DMS 273 (cell line): ENCODE measurements at regions not wholly inside any gene's neighbourhood (a gene's known extent, or its start where the extent isn't known, plus 50 kb on each side); places are given as distances from the start of the nearest gene placed in this dataset.
"Not testable (repeated sequence)": the region's sequence is repeated elsewhere in the genome, so short reads cannot be mapped to it uniquely, and the experiment has no call there.

Source experiments
- DNase-seq: peaks from one replicate; lab custom pipeline; 2025; ENCODE audit not compliant: unreplicated experiment; lab: John Stamatoyannopoulos, UW

- DNase-seq, result no peak
Observed at GRCh38 chr21:23951251-23951650, 1656.0 kb downstream of the MRPL39 start.

DNA sequence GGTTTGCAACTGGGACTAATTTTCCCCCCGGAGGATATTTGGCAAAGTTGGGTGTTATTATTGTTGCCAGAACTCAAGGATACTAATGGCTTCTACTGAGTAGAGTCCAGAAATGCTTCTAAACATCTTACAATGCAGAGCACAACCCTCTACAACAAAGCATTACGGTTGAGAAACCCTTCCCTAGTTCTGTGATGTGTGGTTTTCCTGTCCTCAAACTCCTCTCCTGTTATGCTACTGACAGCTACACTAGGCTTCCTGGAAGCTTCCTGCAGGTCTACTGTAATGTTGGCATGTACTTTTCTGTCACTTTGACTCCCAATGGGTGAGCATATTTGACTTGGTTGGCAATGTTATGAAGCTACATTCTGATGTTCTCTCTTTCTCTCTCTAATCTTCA is 1656.9 kb downstream of the MRPL39 start:
- DNase-seq, result no peak

DNA sequence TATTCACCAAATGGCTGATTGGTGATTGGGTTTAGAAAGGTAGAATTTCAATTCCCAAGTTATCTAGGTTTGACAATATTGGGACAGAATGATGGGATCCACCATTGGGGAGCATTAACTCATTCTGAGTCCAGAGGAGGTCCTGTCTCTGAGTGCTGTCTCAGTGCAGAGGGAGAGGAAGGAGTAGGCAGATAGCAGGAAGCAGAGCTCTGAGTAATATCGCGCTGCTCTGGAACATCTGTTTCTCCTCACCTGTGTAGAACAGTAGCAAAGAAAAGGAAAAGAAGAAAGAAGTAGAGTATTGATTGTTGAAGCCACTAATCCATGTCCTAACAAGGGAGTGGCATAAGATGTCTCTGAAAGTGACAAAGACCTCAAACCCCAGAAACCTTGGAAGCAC is 1657.8 kb downstream of the MRPL39 start:
- no peak for DNase-seq

DNA sequence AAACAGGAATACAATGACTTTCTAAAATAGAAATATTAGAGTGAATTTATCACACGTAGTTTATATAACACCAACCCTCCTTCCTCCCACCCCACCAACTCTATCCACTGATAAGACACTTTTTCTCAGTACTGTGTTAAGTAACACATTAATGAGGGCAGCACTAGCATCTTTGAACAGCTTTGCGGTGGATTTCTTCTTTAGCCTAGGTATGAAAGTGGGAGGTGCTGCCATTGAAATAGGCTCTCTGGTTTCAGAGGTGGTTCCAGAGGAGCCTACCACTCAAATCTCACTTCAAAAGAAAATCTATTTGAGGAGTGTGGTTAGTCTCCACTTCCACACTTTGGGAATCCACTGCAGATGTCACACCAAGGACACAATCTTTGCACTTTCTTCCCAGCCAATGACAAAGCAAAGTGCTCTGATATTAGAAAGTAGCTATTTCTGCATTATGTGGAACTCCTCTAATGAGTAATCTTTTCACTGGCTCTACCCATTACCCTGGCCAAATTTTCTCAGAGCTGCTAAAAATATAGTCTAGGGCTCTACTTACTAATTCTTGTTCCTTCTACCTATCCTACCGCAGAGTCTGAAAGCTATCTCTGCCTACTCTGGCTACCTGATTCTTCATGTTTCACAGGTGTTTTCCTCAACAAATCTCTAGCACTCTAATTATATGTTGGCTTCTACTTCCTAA is 1667.8 kb downstream of the MRPL39 start:
- no peak for DNase-seq

DNA sequence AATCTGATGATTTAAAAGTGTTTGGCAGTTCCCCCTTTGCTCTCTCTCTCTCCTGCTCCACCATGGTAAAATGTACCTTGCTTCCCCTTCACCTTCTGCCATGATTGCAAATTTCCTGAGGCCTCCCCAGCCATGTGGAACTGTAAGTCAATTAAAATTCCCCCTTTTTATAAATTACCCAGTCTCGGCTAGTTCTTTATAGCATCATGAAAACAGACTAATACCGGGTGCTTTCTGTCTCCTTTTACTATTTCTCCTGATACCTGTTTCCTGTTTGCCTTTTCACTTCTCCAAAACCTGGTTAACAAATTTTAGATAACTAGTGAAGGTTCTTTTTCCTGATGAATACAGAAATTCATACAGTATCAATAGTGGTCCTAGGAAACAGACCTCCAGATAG is 1670.3 kb downstream of the MRPL39 start:
- no peak for DNase-seq

- peak; percentile 30 for DNase-seq
Observed at GRCh38 chr21:23936224-23936623, 1671.1 kb downstream of the MRPL39 start.

DNA sequence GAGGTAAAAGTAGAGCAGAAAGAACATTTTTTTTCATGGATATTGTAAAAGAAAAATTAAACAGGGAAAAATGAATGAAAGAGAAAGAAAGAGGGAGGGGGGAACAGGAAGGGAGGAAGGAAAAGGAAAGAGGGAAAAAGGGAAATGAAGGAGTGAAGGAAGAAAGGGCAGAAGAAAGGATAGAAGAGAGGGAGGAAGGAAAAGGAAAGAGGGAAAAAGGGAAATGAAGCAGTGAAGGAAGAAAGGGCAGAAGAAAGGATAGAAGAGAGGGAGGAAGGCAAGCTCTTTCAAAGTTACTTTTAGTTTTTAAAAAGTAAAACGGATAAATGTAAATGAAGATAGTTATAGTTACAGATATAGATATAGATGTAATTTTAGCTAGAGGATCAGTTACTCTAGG is 1676.7 kb downstream of the MRPL39 start:
- no peak for DNase-seq

DNA sequence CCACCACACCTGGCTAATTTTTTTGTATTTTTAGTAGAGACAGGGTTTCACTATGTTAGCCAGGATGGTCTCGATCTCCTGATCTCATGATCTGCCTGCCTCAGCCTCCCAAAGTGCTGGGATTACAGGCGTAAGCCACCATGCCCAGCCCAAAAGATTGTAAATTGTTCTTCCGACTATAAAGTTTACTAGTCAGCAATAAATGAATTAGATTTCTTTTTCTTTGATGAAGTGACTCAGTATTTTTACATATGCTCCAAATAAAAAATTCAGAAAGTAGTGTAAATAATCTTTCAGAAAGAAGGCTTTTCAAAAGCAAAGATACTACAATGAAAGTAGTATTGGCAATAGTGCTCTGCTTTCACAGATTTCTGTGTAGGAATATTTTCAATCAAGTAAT is 1680.9 kb downstream of the MRPL39 start:
- DNase-seq, result not testable (repeated sequence)

DNA sequence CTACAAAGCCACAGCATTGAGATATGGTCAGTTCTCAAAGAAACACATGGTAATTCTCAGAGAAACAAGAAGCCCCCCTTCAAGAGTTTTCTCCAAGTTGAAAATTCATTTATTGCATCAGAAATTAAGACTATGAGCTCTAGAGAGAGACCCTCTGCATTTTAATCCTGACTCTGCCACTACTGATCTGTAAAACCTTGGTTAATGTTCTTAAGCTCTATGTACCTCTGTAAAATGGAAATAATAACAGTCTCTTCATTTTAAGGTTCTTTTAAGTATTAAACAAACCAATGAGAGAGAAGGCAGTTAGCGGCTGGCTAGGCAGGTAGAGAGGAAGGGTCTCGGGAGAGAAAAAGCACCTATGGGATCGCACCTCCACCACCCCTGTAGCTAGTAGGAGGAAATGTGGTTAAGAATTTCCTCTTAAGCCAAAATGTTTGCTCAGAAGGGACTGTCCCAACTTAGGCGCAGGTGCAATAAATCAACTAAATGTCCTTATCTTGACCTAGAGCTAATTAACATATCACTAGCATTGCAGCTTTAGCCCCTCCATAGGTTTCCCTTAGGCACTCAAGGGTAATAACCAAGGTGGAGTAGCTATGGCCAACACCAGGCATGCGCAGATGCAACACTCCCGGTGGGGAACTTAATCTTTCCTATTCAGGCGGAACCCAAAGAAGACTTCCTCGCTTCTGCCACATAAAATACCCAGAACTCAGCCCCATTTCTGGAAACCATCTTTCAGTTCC is 1685.4 kb downstream of the MRPL39 start:
- no peak for DNase-seq

DNA sequence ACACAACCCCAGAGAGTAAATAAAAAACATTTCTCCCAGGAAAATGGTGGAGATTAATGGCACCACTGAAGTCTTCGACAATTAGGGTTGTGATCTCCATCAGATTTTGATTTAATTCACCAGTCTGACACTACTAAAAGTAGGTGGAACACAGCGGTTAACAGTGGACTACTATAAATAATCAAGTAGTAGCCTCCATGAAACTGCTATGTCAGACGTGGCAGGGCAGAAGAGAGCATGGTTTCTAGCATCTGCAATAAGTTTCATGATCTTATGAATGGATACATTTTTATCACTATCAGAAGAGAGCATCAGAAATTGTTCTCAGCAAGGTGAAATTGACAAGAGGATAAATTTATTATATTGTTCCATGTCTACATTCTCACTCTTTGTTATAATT is 1706.6 kb downstream of the MRPL39 start:
- DNase-seq, result no peak

DNA sequence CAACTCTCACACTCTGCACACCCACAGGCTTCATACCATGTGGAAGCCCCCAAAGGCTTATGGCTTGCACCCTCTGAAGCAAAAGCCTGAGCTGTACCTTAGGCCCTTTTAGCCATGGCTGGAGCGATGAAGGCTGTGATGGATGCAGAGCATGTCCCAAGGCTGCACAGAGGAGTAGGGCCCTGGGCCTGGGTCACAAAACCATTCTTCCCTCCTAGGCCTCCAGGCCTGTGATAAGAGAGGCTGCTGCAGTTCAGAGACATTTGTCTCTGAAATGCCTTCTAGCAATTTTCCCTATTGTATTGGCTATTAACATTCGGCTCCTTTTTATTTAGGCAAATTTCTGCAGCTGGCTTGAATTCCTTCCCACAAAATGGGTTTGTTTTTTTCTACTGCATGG is 1707.7 kb downstream of the MRPL39 start:
- no peak for DNase-seq

DNA sequence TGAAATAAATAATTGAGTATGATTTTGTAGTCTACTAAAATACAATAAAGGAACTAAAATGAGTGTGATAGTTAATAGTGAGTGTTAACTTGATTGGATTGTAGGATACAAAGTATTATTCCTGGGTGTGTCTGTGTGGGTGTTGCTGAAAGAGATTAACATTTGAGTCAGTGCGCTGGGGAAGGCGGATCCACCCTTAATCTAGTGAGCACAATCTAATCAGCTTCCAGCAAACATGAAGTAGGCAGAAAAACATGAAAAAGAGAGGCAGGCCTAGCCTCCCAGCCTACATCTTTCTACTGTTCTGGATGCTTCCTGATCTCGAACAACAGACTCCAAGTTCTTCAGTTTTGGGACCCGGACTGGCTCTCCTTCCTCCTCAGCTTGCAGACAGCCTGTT is 1716.6 kb downstream of the MRPL39 start:
- DNase-seq, result no peak

- DNase-seq, result no peak
Observed at GRCh38 chr21:23887725-23888306, 1719.5 kb downstream of the MRPL39 start.

DNA sequence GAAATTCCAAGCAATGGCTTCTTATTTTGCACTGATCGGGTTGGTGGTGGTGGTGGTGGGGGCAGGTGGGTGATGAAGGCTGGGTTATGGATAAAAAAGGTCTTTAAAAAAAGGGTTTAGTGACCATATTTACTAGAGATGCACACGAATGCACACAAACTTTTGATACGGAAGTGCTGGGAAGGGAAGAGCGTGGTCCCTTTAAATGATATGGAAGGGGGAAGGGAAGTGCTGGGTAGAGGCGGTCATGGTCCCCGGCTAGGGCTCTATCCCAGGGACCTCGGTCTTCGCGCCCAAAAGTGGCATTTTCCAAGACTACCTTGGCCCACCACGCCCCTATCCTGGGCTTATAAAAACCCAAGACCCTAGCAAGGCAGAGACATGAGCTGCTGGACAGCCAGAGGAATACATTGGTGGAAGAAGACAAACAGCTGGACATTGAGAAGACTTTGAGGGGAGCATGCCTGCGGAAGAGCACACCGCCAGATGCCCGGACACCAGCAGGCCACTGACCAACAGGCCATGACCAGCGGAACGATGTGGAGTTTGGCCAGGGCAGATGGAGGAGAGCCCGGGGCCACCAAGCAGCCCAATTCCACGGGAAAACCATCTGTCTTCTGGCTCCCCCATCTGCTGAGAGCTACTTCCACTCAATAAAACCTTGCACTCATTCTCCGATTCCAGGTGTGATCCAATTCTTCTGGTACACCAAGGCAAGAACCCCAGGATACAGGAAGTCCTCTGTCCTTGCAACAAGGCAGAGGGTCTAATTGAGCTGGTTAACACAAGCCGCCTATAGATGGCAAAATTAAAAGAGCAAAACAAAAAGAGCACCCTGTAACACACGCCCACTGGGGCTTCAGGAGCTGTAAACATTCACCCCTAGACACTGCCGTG is 1720.2 kb downstream of the MRPL39 start:
- DNase-seq, result no peak

GRCh38 chr21:23881783-23882182 is 1725.5 kb downstream of the MRPL39 start:
- no peak for DNase-seq

- no peak for DNase-seq
Observed at GRCh38 chr21:23876925-23877558, 1730.2 kb downstream of the MRPL39 start.

DNA sequence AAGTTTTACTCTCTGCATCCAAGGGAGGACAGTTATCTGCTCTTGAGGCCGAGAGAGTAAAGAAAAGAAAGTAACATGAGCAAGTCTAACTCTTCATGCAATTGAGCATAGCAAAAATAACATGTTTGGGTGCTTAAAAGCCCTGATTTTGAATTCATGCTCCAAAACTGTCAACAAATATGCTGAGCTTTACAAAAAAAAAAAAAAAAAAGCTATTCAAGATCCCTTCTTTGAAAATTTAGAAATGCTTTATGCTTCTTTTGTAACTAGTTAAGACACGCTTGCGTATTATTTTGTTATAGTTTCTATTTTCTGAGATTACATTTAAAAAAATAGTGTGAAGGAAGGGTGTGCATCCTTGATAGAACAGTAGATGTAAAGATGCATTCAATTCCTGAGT is 1733.0 kb downstream of the MRPL39 start:
- no peak for DNase-seq

DNA sequence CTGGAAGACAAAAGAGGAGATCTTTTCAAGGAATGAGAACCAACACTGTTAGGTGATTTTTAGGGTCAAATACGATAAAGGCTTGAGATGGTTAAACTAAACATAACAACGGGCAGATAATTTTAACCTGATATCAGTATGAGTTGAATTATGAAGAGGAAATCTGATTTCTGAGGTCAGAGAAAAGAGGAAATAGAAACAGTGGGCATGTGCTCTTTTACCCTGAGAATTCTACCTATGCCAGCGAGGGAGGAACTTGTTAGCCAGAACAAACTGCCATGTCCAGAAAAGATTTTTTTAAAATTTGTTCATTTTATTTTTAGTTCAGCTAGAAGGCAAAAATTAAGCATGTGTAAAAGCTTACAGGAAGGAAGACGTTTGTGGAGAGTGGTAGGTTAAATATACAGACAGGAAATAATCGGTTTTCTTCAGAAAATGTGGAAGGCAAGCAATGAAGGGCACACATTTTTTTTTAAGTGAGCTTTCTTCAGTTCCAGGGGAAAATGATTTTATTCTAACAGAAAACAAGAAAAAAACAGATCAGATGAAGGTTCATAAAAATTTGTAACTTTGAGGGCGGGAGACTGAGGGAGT is 1745.3 kb downstream of the MRPL39 start:
- no peak for DNase-seq

GRCh38 chr21:23858878-23859277 is 1748.4 kb downstream of the MRPL39 start:
- no peak for DNase-seq

DNA sequence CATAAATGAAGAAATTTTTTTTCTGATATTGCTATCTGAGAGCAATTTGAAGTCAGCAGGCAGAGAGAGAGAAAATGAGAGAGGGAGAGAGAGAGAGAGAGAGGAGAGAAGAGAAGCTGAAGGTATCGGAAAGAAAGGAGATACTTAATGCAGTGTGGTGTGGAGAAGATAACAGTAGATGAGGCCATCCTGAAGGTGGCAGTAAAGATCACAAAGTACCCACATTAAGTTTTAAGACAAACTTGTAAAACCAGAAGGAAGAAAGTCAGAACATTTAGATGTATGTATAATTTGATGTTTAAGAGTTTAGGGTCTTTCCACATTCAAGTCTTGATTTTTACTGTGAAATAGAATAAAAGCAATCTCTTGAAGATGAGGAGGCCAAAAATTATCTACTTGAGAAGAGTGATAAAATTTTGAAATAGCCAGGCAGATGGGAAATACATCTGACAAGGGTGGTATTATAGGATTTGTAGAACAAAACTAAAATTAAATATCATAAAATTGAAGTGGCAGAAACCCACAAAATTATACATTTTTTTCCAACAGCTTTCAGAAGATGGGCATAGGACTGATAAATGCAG is 1753.4 kb downstream of the MRPL39 start:
- DNase-seq, result peak; percentile 11
